ENCODE measurements at regions not wholly inside any gene's neighbourhood (a gene's known extent, or its start where the extent isn't known, plus 50 kb on each side); places are given as distances from the start of the nearest gene placed in this dataset.
"Not testable (repeated sequence)": the region's sequence is repeated elsewhere in the genome, so short reads cannot be mapped to it uniquely, and the experiment has no call there.

DNA sequence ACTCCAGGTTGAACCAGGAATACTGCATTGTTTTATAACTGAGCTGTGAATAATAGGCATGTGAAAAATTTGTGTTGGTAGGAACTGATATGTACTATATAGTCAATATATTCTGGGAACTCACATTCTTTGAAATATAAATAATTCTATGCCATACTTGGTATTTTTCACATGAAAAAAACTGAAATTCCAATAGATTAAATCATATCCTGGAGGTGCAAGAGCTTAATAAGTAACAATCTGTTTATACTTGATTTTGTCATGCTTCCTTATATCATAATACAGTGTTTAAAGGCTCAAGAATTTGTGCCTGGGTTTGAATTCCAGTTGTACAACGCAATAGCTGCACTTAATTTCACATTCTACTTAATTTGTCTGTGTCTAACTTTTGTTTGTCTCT, 387.0 kb downstream of the USP25 start:
- DNase-seq (ENCODE audit: low read depth), result no peak

DNA sequence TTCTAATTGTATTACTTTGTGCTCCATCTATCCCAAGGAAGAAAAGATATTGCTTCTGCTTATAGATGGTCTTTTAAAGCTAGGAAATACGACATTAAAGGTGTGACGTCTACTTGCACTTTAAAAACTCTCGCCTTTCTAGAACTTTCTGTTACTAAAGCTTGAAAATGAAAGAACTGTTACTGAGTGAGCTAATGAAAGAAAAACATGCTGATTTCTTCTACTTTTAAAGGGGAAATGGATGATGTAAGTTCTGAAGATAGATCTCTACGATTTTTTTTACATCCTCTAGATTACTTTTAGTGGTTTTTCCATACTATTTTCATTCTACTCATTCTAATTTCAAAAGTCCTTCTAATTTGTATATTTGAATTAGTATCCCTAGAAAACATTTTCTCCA, 387.5 kb downstream of the USP25 start:
- DNase-seq (ENCODE audit: low read depth), result no peak

DNA sequence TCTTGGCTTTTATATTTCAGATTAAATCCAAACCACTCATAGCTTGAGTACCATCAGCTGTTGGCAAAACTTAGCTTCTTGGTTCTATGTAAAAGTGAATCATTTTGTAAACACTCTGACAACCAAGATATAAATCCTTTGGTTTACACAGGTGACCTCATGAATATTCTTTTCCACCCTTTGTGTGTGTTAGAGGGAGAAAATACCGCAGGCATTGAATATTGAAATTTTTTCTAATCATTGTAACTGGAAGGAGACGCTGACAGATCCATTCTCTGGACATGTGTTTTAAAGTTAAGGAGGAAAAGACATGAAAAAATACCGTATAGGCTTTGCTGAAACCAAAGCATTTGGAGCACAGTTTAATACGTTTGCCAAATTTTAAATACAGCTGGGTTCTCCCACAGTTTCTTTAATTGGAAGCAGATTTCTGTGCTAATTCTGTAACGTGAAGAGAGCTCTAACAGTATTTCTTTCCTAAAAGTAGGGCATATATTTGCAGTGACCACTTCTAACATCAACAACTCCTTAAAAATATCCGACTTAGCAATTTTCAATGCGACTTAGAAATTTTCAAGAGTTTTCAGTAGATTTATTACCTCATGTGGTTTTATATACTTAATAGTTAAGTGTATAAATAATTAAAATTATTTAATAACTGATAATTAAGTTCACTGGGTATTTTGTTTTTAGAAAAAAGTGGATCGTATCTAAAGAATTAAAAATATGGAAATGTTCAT, 388.2 kb downstream of the USP25 start:
- DNase-seq (ENCODE audit: low read depth), result no peak

DNA sequence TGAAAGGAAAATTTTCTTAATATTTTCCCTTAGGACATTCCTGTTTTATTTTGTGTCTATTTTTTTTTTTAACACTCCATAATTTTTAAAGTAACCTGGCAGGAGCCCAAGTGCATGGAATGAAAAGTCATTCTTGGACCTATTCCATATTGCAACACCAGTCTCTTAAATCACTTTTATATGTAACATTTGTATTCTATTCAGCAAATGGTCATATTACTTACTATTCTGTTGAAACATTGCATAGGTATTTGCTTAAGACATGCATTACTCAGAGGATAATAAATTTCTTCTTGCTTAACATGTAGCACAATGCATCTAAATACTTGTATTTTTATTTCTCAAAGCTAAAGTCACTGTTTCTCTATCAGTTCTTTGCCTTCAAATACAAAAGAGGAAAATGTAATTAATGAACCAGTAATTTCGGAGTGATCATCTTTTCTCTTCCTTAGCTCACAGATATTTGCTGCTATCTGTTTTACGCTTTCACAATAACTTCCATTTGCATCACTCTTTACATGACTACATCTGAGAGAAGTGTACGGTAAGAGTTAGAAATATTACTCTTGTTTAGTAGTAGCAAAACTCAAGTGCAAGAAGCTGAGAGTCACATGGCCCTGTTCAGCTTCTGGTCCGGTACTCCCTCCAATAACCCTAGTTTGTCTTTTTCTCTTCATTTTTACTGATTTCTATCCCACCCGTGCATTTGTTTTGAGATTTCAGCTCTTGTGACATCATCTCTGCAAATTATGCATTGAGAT, 394.8 kb downstream of the USP25 start:
- DNase-seq (ENCODE audit: low read depth), result no peak

DNA sequence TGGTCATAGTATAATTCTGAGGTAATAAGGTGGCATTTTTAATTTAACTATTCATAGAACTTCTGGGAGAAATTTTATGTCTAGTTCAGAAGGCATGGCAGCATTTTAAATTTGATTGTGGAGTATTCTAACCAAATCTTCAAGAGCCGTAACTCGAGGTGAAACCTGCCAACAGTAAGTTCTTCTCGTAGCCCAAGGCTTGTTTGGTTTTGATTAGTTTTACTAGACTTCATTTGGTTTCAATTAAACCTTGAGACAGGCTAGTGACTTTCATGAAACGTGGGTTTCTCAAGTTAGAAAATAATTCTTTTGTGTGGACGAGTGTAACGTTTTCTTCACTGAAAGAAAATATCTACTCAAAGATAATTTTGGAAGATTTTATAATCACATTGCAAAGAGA, 395.5 kb downstream of the USP25 start:
- DNase-seq (ENCODE audit: low read depth), result no peak

DNA sequence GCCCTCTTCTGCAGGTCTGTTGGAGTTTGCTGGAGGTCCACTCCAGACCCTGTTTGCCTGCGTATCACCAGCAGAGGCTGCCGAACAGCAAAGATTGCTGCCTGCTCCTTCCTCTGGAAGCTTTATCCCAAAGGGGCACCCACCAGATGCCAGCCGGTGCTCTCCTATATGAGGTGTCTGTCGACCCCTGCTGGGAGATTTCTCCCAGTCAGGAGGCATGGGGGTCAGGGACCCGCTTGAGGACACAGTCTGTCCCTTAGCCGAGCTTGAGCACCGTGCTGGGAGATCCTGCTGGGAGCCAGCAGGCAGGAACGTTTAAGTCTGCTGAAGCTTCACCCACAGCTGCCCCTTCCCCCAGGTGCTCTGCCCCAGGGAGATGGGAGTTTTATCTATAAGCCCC, 402.7 kb downstream of the USP25 start:
- not testable (repeated sequence) for DNase-seq (ENCODE audit: low read depth)

DNA sequence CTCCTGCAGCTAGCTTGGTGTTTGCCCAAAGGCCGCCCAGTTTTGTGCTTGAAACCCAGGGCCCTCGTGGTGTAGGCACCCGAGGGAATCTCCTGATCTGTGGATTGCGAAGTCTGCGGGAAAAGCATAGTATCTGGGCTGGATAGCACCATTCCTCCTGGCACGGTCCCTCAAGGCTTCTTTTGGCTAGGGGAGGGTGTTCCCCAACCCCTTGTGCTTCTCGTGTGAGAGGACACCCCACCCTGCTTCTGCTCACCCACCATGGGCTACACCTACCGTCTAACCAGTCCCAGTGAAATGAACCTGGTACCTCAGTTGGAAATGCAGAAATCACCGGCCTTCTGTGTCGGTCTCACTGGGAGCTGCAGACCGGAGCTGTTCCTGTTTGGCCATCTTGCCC, 403.5 kb downstream of the USP25 start:
- no peak for DNase-seq (ENCODE audit: low read depth)

DNA sequence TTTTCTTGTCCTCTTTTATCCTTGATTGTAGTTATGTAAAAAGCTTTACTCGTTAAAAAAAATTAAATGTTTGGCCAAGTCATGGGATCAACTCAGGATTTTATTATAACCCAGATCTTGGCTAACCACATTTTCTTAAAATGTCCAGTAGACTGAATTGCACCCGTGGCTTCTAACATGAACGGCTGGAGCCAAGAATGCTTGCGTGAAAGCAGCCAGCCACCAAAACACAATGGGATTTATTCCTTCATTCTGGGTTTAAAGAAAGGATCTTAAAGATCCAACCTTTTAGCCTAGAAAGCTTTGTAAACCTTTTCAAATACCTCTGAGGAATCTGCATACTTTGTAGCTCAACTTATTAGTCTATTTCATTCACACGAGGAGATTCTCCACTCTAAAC, 404.4 kb downstream of the USP25 start:
- DNase-seq (ENCODE audit: low read depth), result no peak

DNA sequence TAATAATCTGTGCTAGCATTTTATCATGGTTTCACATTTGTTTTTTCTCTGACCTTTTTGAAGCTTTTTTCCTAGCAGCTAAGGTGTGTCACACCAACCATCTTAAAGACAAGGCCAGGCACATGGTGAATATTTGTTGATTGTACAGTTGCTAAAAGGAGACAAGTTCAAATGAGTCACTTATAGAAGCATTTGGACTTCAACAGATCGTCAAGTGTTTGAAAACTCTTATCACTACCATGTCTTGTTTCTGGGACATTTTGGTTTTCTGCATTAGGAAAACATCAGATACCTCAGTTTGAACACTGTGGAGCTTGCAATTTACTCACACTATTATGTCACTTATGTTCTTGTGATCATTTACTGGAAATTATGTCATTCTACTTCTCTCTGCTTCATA, 407.3 kb downstream of the USP25 start:
- DNase-seq (ENCODE audit: low read depth), result no peak

DNA sequence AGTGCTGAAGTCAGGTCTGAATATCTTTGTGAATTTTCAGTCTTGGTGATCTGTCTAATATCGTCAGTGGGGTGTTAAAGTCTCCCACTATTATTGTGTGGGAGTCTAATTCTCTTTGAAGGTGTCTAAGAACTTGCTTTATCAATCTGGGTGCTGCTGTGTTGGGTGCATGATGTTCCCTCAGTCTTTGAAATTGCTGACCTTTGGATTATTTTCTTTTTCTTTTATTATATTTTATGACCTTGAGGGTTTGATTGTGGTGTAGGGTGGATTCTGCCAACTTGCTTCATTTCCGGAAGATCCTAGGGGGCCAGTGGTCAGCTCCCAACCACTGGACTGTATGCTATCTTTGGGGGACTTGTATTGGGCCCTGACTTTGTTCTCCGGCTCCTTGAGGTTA, 415.3 kb downstream of the USP25 start:
- no peak for DNase-seq (ENCODE audit: low read depth)

DNA sequence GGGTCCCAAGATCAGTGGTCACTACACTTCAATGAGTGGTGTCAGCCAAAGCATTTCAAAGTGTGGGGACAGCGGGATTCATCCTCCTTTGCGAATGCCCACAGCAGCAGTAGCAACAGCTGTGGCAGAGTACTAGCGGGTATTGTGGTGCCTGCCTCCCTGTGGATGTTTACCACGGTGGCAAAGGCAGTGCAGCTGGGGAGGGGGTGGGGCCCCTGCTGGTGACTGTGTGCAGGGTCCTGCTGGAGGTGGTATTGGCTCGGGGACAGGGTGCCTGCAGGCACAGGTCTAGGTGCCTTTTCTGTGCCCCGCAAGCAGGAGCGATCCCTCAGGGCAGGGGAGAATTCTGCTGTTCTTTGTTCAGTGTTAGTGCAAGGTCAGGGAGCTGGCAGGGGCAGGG, 415.7 kb downstream of the USP25 start:
- DNase-seq (ENCODE audit: low read depth), result no peak

DNA sequence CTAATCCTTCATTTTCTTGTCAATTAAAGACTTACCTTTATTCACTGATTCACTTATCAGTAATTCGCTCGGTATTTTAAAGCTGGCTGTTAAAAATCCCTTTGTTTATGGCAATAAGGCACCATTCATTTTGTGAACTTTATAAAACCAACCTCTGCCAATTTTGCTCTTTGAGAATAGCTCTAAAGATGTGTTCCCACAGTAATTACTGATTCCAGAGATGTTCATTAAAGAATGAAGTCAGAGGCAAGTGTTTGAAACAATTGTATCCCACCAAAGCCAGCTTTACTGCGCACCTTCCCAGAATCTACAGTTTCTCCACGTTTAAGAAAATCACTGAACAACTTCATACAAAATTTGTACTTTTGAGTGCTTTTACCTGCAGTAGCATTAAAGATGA, 424.5 kb downstream of the USP25 start:
- no peak for DNase-seq (ENCODE audit: low read depth)

DNA sequence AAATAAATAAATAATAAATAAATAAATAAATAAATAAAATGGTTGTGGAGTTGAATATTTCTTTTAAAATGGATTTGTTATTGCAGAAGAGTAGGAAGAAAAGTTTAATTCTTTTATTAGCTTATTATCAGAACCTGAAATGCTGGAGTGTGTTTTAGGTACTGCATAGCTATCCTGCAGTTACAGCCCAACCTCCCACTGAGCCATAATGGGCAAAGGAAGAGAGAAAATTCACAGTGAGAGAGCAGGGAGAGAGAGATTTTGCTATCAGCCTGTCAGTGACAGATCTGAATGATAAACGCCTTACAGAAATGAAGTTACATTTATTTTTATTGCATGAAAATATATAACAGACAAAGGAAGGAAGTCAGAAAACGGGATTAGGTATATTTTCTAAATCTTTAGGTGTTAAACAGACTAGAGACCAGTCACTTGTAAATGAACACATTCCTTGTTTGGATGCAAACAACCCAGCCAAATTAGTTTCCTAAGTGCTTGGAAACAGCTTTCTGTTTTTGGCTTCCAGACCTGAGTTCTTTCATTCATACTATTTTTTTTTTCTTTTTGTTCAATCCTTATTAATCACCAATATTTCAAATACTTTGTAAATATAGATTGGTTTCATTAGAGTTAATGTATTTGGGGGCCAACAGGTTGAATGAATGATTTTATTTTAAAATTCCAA, 425.3 kb downstream of the USP25 start:
- no peak for DNase-seq (ENCODE audit: low read depth)

DNA sequence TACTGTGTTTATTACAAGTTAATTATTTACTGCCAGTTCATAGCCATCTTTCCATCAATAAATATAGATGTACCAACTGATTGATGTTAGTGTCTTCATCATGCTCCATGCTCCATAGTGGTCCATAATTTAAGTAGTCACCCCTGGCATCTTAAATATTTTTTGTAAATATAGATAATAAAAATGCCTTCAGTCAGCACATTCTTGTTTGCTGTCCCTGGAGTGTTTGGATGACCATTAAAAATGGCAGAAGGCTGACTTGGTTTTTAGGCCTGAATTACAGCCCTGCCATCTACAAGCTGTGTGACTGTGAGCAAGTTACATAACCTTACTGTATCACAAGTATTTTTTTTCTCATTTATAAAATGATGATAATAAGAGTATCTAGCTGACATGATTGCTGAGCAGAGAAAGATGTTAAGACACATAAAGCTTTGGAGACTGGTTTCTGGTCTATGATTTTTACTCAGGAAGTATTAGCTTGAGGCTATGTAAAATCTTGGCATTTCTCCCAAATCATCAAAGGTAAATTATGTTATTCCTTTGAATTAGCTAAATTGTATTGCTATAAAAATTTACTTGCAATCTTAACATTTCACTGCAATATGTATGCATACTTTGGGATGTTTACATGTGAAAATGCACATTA, 427.2 kb downstream of the USP25 start:
- no peak for DNase-seq (ENCODE audit: low read depth)

DNA sequence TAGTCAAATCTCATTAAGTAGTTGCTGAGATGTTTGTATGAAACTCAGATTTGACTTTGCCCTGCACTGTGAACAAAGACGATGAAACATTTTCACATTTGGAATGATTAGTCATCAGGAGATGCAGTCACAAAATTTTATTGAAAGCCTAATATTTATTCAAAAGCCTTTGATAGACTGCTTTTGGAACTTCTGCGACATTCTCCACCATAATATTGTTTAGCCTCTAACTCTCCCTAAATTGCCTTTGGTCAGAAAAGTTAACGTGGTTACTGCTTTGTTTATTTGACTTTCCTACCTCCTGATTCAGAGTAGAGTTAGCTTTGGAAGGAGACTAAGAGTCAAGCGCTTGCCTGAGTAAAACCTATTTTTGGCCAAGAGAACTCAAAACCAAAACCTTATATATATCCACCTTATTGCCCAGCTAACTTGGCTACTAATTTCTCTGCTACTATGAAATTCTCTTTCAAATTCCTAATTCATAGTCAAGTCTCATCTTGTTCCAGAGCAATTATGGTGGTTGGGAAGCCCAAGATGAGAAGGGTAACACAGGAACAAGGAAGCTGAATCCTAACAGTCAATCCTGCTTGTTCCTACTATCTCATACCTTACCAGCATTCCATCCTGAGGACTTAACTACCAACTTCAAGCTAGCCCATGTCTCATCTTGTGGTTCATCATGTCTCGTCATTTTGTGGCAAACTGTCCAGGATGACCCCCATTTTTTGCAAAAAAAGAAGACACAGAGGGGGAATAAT, 429.6 kb downstream of the USP25 start:
- no peak for DNase-seq (ENCODE audit: low read depth)

DNA sequence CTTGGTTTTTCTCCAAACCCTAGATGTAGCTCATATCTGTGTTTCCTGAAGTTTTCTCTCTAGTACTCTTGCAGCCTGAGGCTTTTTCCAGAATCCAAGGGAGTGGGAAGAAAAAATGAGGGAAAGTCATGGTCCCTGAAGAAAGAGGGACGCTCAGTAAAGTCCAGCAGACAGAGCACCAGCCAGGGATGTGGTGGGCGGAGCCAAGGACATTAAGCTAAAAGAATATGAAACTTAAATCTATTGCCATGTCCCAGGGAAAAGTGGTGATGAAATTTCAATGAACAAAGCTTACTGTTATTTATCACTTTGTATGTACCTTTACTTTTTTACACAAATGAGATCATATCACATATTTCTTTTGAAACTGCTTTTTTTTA, 430.2 kb downstream of the USP25 start:
- DNase-seq (ENCODE audit: low read depth), result no peak

DNA sequence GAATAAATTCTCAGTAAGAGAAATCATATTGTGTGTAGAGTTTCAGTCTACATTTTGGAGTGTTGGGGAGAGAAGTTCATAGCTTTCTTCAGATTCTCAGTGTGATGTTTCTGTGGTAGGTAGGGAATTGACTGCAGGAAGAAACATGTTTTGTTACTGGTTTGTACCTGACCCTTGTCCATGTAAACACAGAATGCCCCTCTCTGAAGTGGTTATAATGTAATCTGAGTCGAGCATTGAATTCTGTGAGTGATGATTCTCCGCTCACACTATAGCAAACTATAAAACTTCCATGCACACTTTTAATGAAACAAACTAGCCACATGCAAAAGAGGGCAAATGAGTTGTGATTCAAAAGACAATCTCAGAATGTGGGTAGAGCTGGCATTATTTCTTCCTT, 433.2 kb downstream of the USP25 start:
- no peak for DNase-seq (ENCODE audit: low read depth)

DNA sequence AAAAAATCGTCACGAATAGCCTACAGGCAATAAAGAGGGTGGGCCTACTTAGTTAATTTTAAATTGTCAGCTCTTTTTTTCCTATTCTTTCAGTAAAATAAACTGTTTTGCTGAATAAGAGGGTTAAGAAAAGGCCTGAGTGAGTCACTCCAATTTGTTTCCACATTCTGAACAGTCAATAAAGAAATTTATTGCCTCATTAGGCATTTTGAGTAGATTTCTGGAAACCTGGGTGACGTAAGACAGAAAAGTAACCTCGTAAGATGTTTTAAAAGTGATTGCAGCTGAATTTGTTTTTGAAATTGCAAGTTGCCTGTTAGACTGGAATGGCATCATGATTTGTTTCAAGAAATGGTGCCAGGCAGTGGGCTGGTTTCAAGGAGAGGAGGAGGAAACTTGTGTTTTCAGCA, 439.3 kb downstream of the USP25 start:
- no peak for DNase-seq (ENCODE audit: low read depth)

DNA sequence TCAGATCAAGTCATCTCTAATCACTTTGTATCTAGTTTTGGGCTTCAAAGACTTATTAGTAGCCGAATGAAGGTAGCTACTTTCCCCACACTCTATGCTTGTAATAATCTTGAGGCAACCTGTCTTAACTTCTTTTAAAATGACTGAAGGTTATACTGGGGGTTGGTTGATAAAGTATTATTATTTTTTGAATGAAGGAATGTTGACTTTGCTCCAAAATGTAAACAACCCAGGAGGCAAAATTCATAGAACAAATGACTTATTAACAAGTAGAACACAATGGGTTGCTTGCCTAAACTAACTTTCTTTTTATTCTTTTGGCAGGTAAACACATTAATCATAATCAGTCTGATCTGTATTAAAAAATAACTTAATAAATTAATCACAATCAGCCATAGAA, 440.0 kb downstream of the USP25 start:
- no peak for DNase-seq (ENCODE audit: low read depth)

DNA sequence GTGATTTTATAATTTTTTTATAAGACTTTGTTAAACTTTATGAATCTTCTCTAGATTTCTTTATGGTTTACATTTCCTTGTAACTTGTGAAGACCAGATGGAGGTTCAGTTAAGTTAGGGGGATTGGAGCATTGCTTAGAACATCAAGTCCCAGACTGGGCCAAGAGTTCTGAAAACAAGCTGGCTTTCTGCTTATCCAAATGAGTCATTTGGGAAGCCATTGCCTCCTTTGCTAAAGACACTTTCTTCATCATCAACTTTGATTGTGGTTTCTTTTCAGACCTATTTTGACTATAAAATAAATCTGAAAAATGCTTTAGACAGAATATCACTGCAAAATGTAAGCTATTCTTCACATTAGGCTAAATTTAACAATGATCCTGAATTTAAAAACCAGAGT, 446.8 kb downstream of the USP25 start:
- DNase-seq (ENCODE audit: low read depth), result no peak

DNA sequence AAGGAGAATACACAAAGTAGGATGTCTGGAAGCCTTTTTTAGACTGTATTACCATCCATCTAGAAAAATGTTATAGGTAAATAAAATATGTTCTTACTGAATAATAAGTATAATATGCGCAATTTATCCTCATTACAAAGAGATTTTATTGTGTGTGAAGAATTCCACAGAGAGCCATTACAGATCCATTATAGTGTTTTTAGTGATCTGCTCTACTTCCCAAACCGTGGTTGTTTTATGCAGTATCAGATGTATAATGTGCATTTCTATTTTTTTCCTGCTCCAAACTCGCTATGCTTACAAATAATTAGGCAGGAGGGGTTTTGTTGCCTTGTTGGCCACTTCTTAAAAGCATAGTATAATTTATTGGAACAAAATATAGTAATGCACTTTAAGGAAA, 447.8 kb downstream of the USP25 start:
- DNase-seq (ENCODE audit: low read depth), result no peak

DNA sequence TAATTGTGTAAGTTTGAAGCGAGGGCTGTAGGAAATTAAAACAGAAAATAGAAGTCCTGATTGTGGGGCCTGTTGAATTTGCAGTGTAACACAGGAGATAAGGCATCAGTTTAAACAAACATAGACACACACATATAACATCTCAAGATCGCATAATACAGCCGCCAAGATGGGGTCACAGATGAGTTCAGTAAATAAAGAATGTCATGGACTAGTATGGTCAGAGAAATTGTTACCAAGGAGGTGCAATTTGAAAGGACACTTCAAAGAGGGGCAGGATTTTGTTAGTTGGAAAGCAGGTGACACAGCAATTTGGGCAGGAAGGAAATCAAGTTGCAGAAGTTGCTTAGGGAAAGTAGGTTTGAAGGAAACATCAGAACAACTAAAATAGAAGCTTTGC, 450.0 kb downstream of the USP25 start:
- no peak for DNase-seq (ENCODE audit: low read depth)
